ENCODE measurements at regions not wholly inside any gene's neighbourhood (a gene's known extent, or its start where the extent isn't known, plus 50 kb on each side); places are given as distances from the start of the nearest gene placed in this dataset.
"Not testable (repeated sequence)": the region's sequence is repeated elsewhere in the genome, so short reads cannot be mapped to it uniquely, and the experiment has no call there.

- not testable (repeated sequence) for DNase-seq (ENCODE audit: low spot score)
Measured at GRCh38 chr2:242006091-242006634, 136.6 kb downstream of the RTP5 start.

- not testable (repeated sequence) for DNase-seq (ENCODE audit: low spot score)
Measured at GRCh38 chr2:242008908-242009307, 139.4 kb downstream of the RTP5 start.

GRCh38 chr2:242009846-242010245, 140.3 kb downstream of the RTP5 start:
- not testable (repeated sequence) for DNase-seq (ENCODE audit: low spot score)

GRCh38 chr2:242010252-242011166, 141.0 kb downstream of the RTP5 start:
- DNase-seq (ENCODE audit: low spot score): not testable (repeated sequence)

- DNase-seq (ENCODE audit: low spot score): no peak
Measured at GRCh38 chr2:242011167-242011513, 141.6 kb downstream of the RTP5 start.

- DNase-seq (ENCODE audit: low spot score): no peak
Measured at GRCh38 chr2:242011516-242011915, 142.0 kb downstream of the RTP5 start.

GRCh38 chr2:242011991-242012764, 142.6 kb downstream of the RTP5 start:
- no peak for DNase-seq (ENCODE audit: low spot score)

- no peak for DNase-seq (ENCODE audit: low spot score)
Measured at GRCh38 chr2:242012956-242013764, 143.6 kb downstream of the RTP5 start.

GRCh38 chr2:242013771-242014170, 144.2 kb downstream of the RTP5 start:
- DNase-seq (ENCODE audit: low spot score): no peak

GRCh38 chr2:242015108-242016065, 145.9 kb downstream of the RTP5 start:
- DNase-seq (ENCODE audit: low spot score): no peak

GRCh38 chr2:242017086-242017485, 147.6 kb downstream of the RTP5 start:
- no peak for DNase-seq (ENCODE audit: low spot score)

- not testable (repeated sequence) for DNase-seq (ENCODE audit: low spot score)
Measured at GRCh38 chr2:242018416-242018815, 148.9 kb downstream of the RTP5 start.

GRCh38 chr2:242019344-242019743, 149.8 kb downstream of the RTP5 start:
- DNase-seq (ENCODE audit: low spot score): no peak

GRCh38 chr2:242020196-242021004, 150.9 kb downstream of the RTP5 start:
- DNase-seq (ENCODE audit: low spot score): no peak

- no peak for DNase-seq (ENCODE audit: low spot score)
Measured at GRCh38 chr2:242022550-242023290, 153.2 kb downstream of the RTP5 start.

- DNase-seq (ENCODE audit: low spot score): peak; percentile 11
Measured at GRCh38 chr2:242024751-242025355, 155.3 kb downstream of the RTP5 start.

- DNase-seq (ENCODE audit: low spot score): peak; percentile 18
Measured at GRCh38 chr2:242027676-242028450, 158.3 kb downstream of the RTP5 start.

All from ecto neural progenitor cell (in vitro differentiated cells).